ENCODE measurements at regions not wholly inside any gene's neighbourhood (a gene's known extent, or its start where the extent isn't known, plus 50 kb on each side); places are given as distances from the start of the nearest gene placed in this dataset.

GRCh38 chr16:54696970-54697369 lies 233.7 kb upstream of the IRX5 start:
- TF ChIP-seq, protein P1, sequence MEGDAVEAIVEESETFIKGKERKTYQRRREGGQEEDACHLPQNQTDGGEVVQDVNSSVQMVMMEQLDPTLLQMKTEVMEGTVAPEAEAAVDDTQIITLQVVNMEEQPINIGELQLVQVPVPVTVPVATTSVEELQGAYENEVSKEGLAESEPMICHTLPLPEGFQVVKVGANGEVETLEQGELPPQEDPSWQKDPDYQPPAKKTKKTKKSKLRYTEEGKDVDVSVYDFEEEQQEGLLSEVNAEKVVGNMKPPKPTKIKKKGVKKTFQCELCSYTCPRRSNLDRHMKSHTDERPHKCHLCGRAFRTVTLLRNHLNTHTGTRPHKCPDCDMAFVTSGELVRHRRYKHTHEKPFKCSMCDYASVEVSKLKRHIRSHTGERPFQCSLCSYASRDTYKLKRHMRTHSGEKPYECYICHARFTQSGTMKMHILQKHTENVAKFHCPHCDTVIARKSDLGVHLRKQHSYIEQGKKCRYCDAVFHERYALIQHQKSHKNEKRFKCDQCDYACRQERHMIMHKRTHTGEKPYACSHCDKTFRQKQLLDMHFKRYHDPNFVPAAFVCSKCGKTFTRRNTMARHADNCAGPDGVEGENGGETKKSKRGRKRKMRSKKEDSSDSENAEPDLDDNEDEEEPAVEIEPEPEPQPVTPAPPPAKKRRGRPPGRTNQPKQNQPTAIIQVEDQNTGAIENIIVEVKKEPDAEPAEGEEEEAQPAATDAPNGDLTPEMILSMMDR (IDR thresholded peaks at IDR 0.05; ENCODE audit: low read depth, low read length) = no peak
- no peak for TF ChIP-seq POLR2A (IDR thresholded peaks at IDR 0.05; ENCODE audit: extremely low read depth, insufficient read length)
